H1 (cell line): ENCODE measurements at regions not wholly inside any gene's neighbourhood (a gene's known extent, or its start where the extent isn't known, plus 50 kb on each side); places are given as distances from the start of the nearest gene placed in this dataset.

Experiments used
- CTCF ChIA-PET: fragments of 300-600 bp; sonication (Branson Sonifier 250); formaldehyde crosslinking; loops from one replicate; lab custom pipeline; 2021; ENCODE audit not compliant: partially characterized antibody; lab: Charles Lee
- POLR2A ChIA-PET: fragments of 300-600 bp; sonication (Branson Sonifier 250); formaldehyde crosslinking; loops from one replicate; lab custom pipeline; 2021; ENCODE audit warnings: inconsistent platforms; ENCODE audit not compliant: partially characterized antibody; lab: Charles Lee
- DNase-seq, 2 experiments: peaks; one replicate each; pipeline versions ENCODE4 v3.0.0 to v3.0.0-alpha.2; 2010 to 2022; ENCODE audit warnings: low spot score in 2 of 2, low read depth in 1 of 2, mixed read lengths in 1 of 2
- FAIRE-seq: peaks from 2 replicates; lab custom pipeline; 2011; peaks lifted over from hg19 to GRCh38; lab: Jason Lieb, UNC
- H2AFZ ChIP-seq: 2 replicates; pipeline ENCODE4 v1.8.1; 2012; ENCODE audit warnings: low read length, inconsistent platforms
- H2AK5ac ChIP-seq: 2 replicates; pipeline ENCODE4 v1.6.1; 2013; ENCODE audit warnings: low read depth, low read length
- H2BK120ac ChIP-seq: replicated peaks from 2 replicates; pipeline ENCODE3; 2013; ENCODE audit warnings: low read depth, low read length, inconsistent platforms
- H2BK12ac ChIP-seq: 2 replicates; pipeline ENCODE4 v1.6.1; 2013; ENCODE audit warnings: low read depth, low read length
- H2BK15ac ChIP-seq: 2 replicates; pipeline ENCODE4 v1.6.1; 2013; ENCODE audit warnings: low read length
- H2BK20ac ChIP-seq: 2 replicates; pipeline ENCODE4 v1.6.1; 2013; ENCODE audit warnings: low read length
- H2BK5ac ChIP-seq: 2 replicates; pipeline ENCODE4 v1.6.1; 2013; ENCODE audit warnings: low read depth, low read length
- H3K14ac ChIP-seq: 2 replicates; pipeline ENCODE4 v1.6.1; 2013; ENCODE audit warnings: inconsistent platforms; ENCODE audit not compliant: insufficient read length
- H3K18ac ChIP-seq: 2 replicates; pipeline ENCODE4 v1.6.1; 2013; ENCODE audit warnings: low read length; ENCODE audit errors: extremely low read depth
- H3K23ac ChIP-seq: 2 replicates; pipeline ENCODE4 v1.6.1; 2013; ENCODE audit warnings: inconsistent platforms; ENCODE audit not compliant: insufficient read length
- H3K23me2 ChIP-seq: 2 replicates; pipeline ENCODE4 v1.6.1; 2013; ENCODE audit warnings: low read depth, low read length
- H3K27ac ChIP-seq: 2 replicates; pipeline ENCODE4 v1.6.1; 2011; ENCODE audit warnings: low read depth, low read length, inconsistent platforms
- H3K27me3 ChIP-seq, 4 experiments: replicated peaks in 1 of 4; 1 replicate in 1 of 4; 2 replicates in 3 of 4; pipeline versions ENCODE4 v1.6.1 to v1.8.1; 2011 to 2013; ENCODE audit warnings: low read length in 3 of 4, mild to moderate bottlenecking in 3 of 4, inconsistent platforms in 2 of 4, mixed read lengths in 2 of 4, moderate library complexity in 1 of 4; ENCODE audit not compliant: control insufficient read depth in 3 of 4, insufficient read depth in 3 of 4; ENCODE audit errors: extremely low read depth in 1 of 4
- H3K36me3 ChIP-seq, 4 experiments: 2 replicates each; pipeline versions ENCODE4 v1.6.1 to v1.8.1; 2011 to 2013; ENCODE audit warnings: mild to moderate bottlenecking in 4 of 4, low read length in 3 of 4, moderate library complexity in 2 of 4, control low read depth in 1 of 4, inconsistent platforms in 1 of 4; ENCODE audit not compliant: insufficient read depth in 4 of 4, control insufficient read depth in 2 of 4
- H3K4ac ChIP-seq: replicated peaks from 2 replicates; pipeline ENCODE3; 2013; ENCODE audit warnings: low read length, low read depth, mixed read lengths, inconsistent platforms; ENCODE audit not compliant: insufficient read length
- H3K4me1 ChIP-seq, 4 experiments: replicated peaks in 1 of 4; 1 replicate in 1 of 4; 2 replicates in 3 of 4; pipeline versions ENCODE4 v1.6.1 to v1.8.1; 2011 to 2013; ENCODE audit warnings: low read length in 3 of 4, inconsistent platforms in 2 of 4, mixed read lengths in 1 of 4; ENCODE audit not compliant: insufficient read depth in 4 of 4, control insufficient read depth in 3 of 4
- H3K4me2 ChIP-seq, 2 experiments: 2 replicates each; pipeline versions ENCODE4 v1.6.1 to v1.8.1; 2011 to 2013; ENCODE audit warnings: low read depth in 2 of 2, low read length in 2 of 2, control low read depth in 1 of 2, inconsistent platforms in 1 of 2, mild to moderate bottlenecking in 1 of 2; ENCODE audit not compliant: insufficient read depth in 1 of 2
- H3K4me3 ChIP-seq, 4 experiments: fragments of 200-600, 300-600 bp in 1 of 4; sonication (generic), shearing (Covaris generic), sonication (Bioruptor Twin) in 1 of 4; 2 replicates each; pipeline versions ENCODE4 v1.5.1 to v1.8.1; 2011 to 2016; ENCODE audit warnings: low read length in 4 of 4, low read depth in 3 of 4, control low read depth in 2 of 4, inconsistent platforms in 2 of 4, mild to moderate bottlenecking in 2 of 4, mixed read lengths in 1 of 4, moderate library complexity in 1 of 4; ENCODE audit not compliant: insufficient read depth in 2 of 4; ENCODE audit errors: extremely low read depth in 1 of 4
- H3K56ac ChIP-seq: replicated peaks from 2 replicates; pipeline ENCODE3; 2013; ENCODE audit warnings: low read depth, mild to moderate bottlenecking, mixed read lengths, low read length, inconsistent platforms; ENCODE audit not compliant: insufficient read length
- H3K79me1 ChIP-seq: 2 replicates; pipeline ENCODE4 v1.6.1; 2013; ENCODE audit warnings: low read depth, low read length, control low read depth
- H3K79me2 ChIP-seq, 2 experiments: 2 replicates each; pipeline versions ENCODE4 v1.6.1 to v1.8.1; 2012 to 2013; ENCODE audit warnings: low read length in 2 of 2, mild to moderate bottlenecking in 2 of 2, inconsistent platforms in 1 of 2; ENCODE audit not compliant: insufficient read depth in 2 of 2, control insufficient read depth in 1 of 2
- H3K9ac ChIP-seq, 4 experiments: replicated peaks in 1 of 4; 1 replicate in 1 of 4; 2 replicates in 3 of 4; pipeline versions ENCODE4 v1.6.1 to v1.8.1; 2011 to 2013; ENCODE audit warnings: low read depth in 3 of 4, low read length in 3 of 4, control low read depth in 2 of 4, mild to moderate bottlenecking in 2 of 4, moderate library complexity in 2 of 4, inconsistent platforms in 1 of 4; ENCODE audit errors: extremely low read depth in 1 of 4
- H3K9me3 ChIP-seq, 2 experiments: 2 replicates each; pipeline versions ENCODE4 v1.6.1 to v1.8.1; 2012 to 2013; ENCODE audit warnings: mild to moderate bottlenecking in 2 of 2, moderate library complexity in 2 of 2, control low read depth in 1 of 2, inconsistent platforms in 1 of 2, low read depth in 1 of 2, low read length in 1 of 2, mixed read lengths in 1 of 2; ENCODE audit not compliant: insufficient read depth in 2 of 2
- H4K20me1 ChIP-seq, 2 experiments: replicated peaks in 1 of 2; 2 replicates each; pipeline versions ENCODE3 to v1.8.1; 2011 to 2013; ENCODE audit warnings: inconsistent platforms in 2 of 2, low read length in 2 of 2, mild to moderate bottlenecking in 1 of 2; ENCODE audit not compliant: insufficient read depth in 2 of 2, control insufficient read depth in 1 of 2
- H4K5ac ChIP-seq: 2 replicates; pipeline ENCODE4 v1.6.1; 2013; ENCODE audit warnings: low read length, low read depth, mixed read lengths, inconsistent platforms; ENCODE audit not compliant: insufficient read length
- H4K8ac ChIP-seq: 2 replicates; pipeline ENCODE4 v1.8.0; 2013; ENCODE audit warnings: mild to moderate bottlenecking, moderate library complexity, low read length, inconsistent platforms; ENCODE audit not compliant: insufficient read depth; ENCODE audit errors: extremely low read depth
- H4K91ac ChIP-seq: replicated peaks from 2 replicates; pipeline ENCODE3; 2013; ENCODE audit warnings: low read length, mixed read lengths, inconsistent platforms; ENCODE audit not compliant: insufficient read length
- PHF8 ChIP-seq: fragments of 200-600 bp; sonication (generic); conservative IDR thresholded peaks from 2 replicates; pipeline ENCODE4 v1.7.1; 2012; ENCODE audit warnings: low read depth, mild to moderate bottlenecking, inconsistent platforms, low read length, moderate library complexity
- RXRA ChIP-seq: IDR thresholded peaks from 2 replicates; pipeline ENCODE4 v1.6.1; 2011; ENCODE audit warnings: low read depth, mild to moderate bottlenecking, low read length, moderate library complexity; ENCODE audit not compliant: insufficient read depth
- SP1 ChIP-seq: IDR thresholded peaks from 2 replicates; pipeline ENCODE4 v1.6.1; 2011; ENCODE audit warnings: low read depth, low read length
- TBP ChIP-seq: IDR thresholded peaks from 2 replicates; pipeline ENCODE4 v1.6.1; 2011; ENCODE audit warnings: low read depth, low read length, improper control_type of control experiment
- TCF12 ChIP-seq: IDR thresholded peaks from 2 replicates; pipeline ENCODE4 v1.6.1; 2011; ENCODE audit warnings: low read depth, mild to moderate bottlenecking, low read length
- TEAD4 ChIP-seq: IDR thresholded peaks from 2 replicates; pipeline ENCODE4 v1.6.1; 2012; ENCODE audit warnings: low read depth, low read length, inconsistent platforms, mixed read lengths
- WGBS, 2 experiments: shearing (Covaris generic) in 1 of 2; methylation state at CpG; one replicate each; pipeline versions ENCODE4 v1.1.6 to v1.1.7; 2013 to 2015; ENCODE audit warnings: low lambda C conversion rate in 2 of 2, mixed read lengths in 2 of 2, inconsistent platforms in 1 of 2, low coverage in 1 of 2, missing lambda C conversion rate in 1 of 2; ENCODE audit not compliant: insufficient replicate concordance in 2 of 2, insufficient coverage in 1 of 2, insufficient read length in 1 of 2; ENCODE audit errors: extremely low coverage in 1 of 2, missing lambda C conversion rate in 1 of 2; 5-methylcytosine and 5-hydroxymethylcytosine counted together

DNA sequence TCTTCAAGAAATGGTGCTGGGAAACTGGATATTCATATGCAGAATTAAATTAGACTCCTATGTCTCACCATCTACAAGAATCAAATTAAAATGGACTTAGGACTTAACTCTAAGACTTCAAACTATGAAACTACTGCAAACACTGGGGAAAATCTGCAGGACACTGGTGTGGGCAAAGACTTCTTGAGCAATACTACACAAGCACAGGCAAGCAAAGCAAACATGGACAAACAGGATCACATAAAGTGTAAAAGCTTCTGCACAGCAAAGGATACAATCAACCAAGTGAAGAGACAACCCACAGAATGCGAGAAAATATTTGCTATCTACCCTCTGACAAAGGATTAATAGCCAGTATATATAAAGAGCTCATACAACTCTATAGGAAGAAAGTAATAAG lies 1161.1 kb upstream of the CITED2 start:
- H3K9ac ChIP-seq, result no peak overlapping the region
- no peaks in the 10 kb centered on the region for H3K9me3 ChIP-seq
- no peak overlapping the region for H2BK20ac ChIP-seq
- H3K14ac ChIP-seq, result no peak overlapping the region
- no peak overlapping the region for H3K56ac ChIP-seq
- H4K8ac ChIP-seq, result no peak overlapping the region
- no peak overlapping the region for H2BK12ac ChIP-seq
- H3K27ac ChIP-seq, result no peak overlapping the region
- no peaks in the 10 kb centered on the region for H3K79me2 ChIP-seq
- no peaks in the 10 kb centered on the region for H3K27me3 ChIP-seq
- no peak overlapping the region for H2AK5ac ChIP-seq
- H3K79me1 ChIP-seq, result no peaks in the 10 kb centered on the region
- H3K4me3 ChIP-seq, result no peak overlapping the region
- no peak overlapping the region for H2BK5ac ChIP-seq
- no peak overlapping the region for H3K4me2 ChIP-seq
- no peaks in the 10 kb centered on the region for H3K23me2 ChIP-seq
- DNase-seq (no peak), FAIRE-seq (no peak)
- TF ChIP-seq RXRA (no peak), TBP (no peak), SP1 (no peak), TEAD4 (no peak), TCF12 (no peak), PHF8 (no peak)
- no peak overlapping the region for H4K91ac ChIP-seq
- ChIA-PET POLR2A (no interaction called here), CTCF (no interaction called here)
- H2AFZ ChIP-seq, result no peak overlapping the region
- no peak overlapping the region for H3K18ac ChIP-seq
- no peaks in the 10 kb centered on the region for H3K36me3 ChIP-seq
- no peak overlapping the region for H2BK120ac ChIP-seq
- 100% methylated on average over 1 of the region's 1 CpG; no CpG with 5 or more reads in 1 of the 2 experiments for WGBS, 2 experiments
- H3K4me1 ChIP-seq, result peaks cover 0 to 8% (median 1%) of the 10 kb centered on the region in 4 experiments; a peak in 2 of 7 replicates
- no peaks in the 10 kb centered on the region for H4K20me1 ChIP-seq
- no peak overlapping the region for H2BK15ac ChIP-seq
- no peak overlapping the region for H3K23ac ChIP-seq
- H3K4ac ChIP-seq, result no peak overlapping the region
- H4K5ac ChIP-seq, result no peak overlapping the region
